ENCODE measurements at regions not wholly inside any gene's neighbourhood (a gene's known extent, or its start where the extent isn't known, plus 50 kb on each side); places are given as distances from the start of the nearest gene placed in this dataset.
"Not testable (repeated sequence)": the region's sequence is repeated elsewhere in the genome, so short reads cannot be mapped to it uniquely, and the experiment has no call there.

DNA sequence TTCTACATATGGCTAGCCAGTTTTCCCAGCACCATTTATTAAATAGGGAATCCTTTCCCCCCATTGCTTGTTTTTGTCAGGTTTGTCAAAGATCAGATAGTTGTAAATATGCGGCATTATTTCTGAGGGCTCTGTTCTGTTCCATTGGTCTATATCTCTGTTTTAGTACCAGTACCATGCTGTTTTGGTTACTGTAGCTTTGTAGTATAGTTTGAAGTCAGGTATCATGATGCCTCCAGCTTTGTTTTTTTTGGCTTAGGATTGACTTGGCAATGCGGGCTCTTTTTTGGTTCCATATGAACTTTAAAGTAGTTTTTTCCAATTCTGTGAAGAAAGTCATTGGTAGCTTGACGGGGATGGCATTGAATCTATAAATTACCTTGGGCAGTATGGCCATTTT, 60.0 kb upstream of the GPC3 start:
- H3K27ac ChIP-seq (ENCODE audit: low read length); H3K4me3 Mint-ChIP-seq; H3K27me3 Mint-ChIP-seq; POLR2A ChIA-PET; H3K4me3 ChIP-seq (ENCODE audit: control insufficient read depth in 1 of 2, extremely low read depth in 1 of 2, low read length in 1 of 2); H3K27me3 ChIP-seq (replicated peaks in 1 of 2; ENCODE audit: control insufficient read depth in 2 of 2, extremely low read depth in 1 of 2, insufficient read depth in 2 of 2, low read length in 1 of 2); H3K27ac Mint-ChIP-seq; H3K4me1 Mint-ChIP-seq; ATAC-seq (replicated peaks in 1 of 4); H3K36me3 Mint-ChIP-seq; H3K9me3 Mint-ChIP-seq; H3K36me3 ChIP-seq (ENCODE audit: control insufficient read depth in 2 of 2, extremely low read depth in 1 of 2, insufficient read depth in 1 of 2, low read length in 1 of 2); DNase-seq; H3K9me3 ChIP-seq; CTCF ChIA-PET; H3K4me1 ChIP-seq (ENCODE audit: control insufficient read depth in 1 of 2, extremely low read depth in 1 of 2, insufficient read depth in 2 of 2, low read length in 2 of 2): not testable (repeated sequence)
- WGBS (ENCODE audit: insufficient coverage) = no CpG with 5 or more reads among the region's 3 CpGs

DNA sequence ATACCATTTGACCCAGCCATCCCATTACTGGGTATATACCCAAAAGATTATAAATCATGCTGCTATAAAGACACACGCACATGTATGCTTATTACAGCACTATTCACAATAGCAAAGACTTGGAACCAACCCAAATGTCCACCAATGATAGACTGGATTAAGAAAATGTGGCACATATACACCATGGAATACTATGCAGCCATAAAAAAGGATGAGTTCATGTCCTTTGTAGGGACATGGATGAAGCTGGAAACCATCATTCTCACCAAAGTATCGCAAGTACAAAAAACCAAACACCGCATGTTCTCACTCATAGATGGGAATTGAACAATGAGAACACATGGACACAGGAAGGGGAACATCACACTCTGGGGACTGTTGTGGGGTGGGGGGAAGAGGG, 81.7 kb upstream of the GPC3 start:
- H3K27ac Mint-ChIP-seq; H3K9me3 Mint-ChIP-seq; H3K27me3 ChIP-seq (replicated peaks in 1 of 2; ENCODE audit: control insufficient read depth in 2 of 2, extremely low read depth in 1 of 2, insufficient read depth in 2 of 2, low read length in 1 of 2); H3K4me1 ChIP-seq (ENCODE audit: control insufficient read depth in 1 of 2, extremely low read depth in 1 of 2, insufficient read depth in 2 of 2, low read length in 2 of 2); CTCF ChIA-PET; H3K36me3 Mint-ChIP-seq; H3K4me1 Mint-ChIP-seq; H3K4me3 ChIP-seq (ENCODE audit: control insufficient read depth in 1 of 2, extremely low read depth in 1 of 2, low read length in 1 of 2); H3K9me3 ChIP-seq; ATAC-seq (replicated peaks in 1 of 4); H3K36me3 ChIP-seq (ENCODE audit: control insufficient read depth in 2 of 2, extremely low read depth in 1 of 2, insufficient read depth in 1 of 2, low read length in 1 of 2); POLR2A ChIA-PET; DNase-seq; H3K27ac ChIP-seq (ENCODE audit: low read length); H3K4me3 Mint-ChIP-seq: not testable (repeated sequence)
- peaks cover 3 to 42% of the 10 kb centered on the region in 2 donors for H3K27me3 Mint-ChIP-seq
- WGBS (ENCODE audit: insufficient coverage) = no CpG with 5 or more reads among the region's 3 CpGs

DNA sequence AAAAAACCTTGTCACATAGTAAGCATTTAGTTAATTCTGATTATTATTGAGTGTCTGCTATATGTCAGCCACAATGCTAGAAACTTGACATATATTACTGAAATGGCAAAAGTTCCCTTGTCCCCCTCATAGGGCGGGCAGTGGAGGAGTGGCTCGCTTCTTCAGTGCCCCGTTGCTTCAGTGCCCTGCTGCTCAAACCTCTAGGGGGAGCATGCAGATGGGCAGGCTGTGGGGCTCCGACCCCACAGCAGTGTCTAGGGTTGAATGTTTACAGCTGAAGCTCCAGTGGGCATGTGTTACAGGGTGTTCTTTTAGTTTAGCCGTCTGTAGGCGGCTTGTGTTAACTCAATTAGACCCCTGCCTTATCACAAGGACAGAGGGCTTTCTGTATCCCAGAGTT, 86.5 kb upstream of the GPC3 start:
- CTCF ChIA-PET; DNase-seq; H3K36me3 Mint-ChIP-seq; H3K27ac Mint-ChIP-seq; H3K27me3 ChIP-seq (replicated peaks in 1 of 2; ENCODE audit: control insufficient read depth in 2 of 2, extremely low read depth in 1 of 2, insufficient read depth in 2 of 2, low read length in 1 of 2); H3K4me1 ChIP-seq (ENCODE audit: control insufficient read depth in 1 of 2, extremely low read depth in 1 of 2, insufficient read depth in 2 of 2, low read length in 2 of 2); H3K4me3 Mint-ChIP-seq; H3K36me3 ChIP-seq (ENCODE audit: control insufficient read depth in 2 of 2, extremely low read depth in 1 of 2, insufficient read depth in 1 of 2, low read length in 1 of 2); H3K4me1 Mint-ChIP-seq; ATAC-seq (replicated peaks in 1 of 4); H3K27ac ChIP-seq (ENCODE audit: low read length); H3K9me3 ChIP-seq; H3K9me3 Mint-ChIP-seq; H3K4me3 ChIP-seq (ENCODE audit: control insufficient read depth in 1 of 2, extremely low read depth in 1 of 2, low read length in 1 of 2): not testable (repeated sequence)
- WGBS (ENCODE audit: insufficient coverage) = no CpG with 5 or more reads among the region's 6 CpGs
- POLR2A ChIA-PET = interaction anchor here in 1 of 2 donors (0.5 kb wide), 1 partner anchor 1226 kb away, joined by 3 read pairs; no protein-coding TSS in a partner anchor
- peaks cover 0 to 26% of the 10 kb centered on the region in 2 donors for H3K27me3 Mint-ChIP-seq

DNA sequence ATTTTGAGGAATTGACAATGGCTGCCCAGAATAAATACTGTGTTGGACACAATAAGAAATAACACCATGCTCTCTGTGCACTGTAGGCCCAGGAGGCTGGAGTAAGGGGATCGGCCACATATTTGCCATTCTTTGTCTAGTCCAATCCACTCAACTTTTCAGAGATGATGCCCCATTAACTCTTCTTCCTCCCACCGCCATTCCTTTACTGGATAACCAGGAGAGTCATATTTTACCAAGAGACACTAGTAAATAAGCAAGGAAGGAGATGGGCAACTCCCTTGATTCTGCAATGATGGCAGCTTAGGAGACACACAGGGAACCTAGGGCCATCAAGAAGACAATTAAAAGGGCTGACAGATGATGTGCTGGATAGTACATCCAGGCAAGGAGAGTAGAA, 87.9 kb upstream of the GPC3 start:
- Histone ChIP-seq H3K4me1 (ENCODE audit: control insufficient read depth in 1 of 2, extremely low read depth in 1 of 2, insufficient read depth in 2 of 2, low read length in 2 of 2) (no peaks in the 10 kb centered on the region), H3K9me3 (no peaks in the 10 kb centered on the region), H3K27me3 (replicated peaks in 1 of 2; ENCODE audit: control insufficient read depth in 2 of 2, extremely low read depth in 1 of 2, insufficient read depth in 2 of 2, low read length in 1 of 2) (no peaks in the 10 kb centered on the region), H3K36me3 (ENCODE audit: control insufficient read depth in 2 of 2, extremely low read depth in 1 of 2, insufficient read depth in 1 of 2, low read length in 1 of 2) (no peaks in the 10 kb centered on the region), H3K27ac (ENCODE audit: low read length) (no peak overlapping the region), H3K4me3 (ENCODE audit: control insufficient read depth in 1 of 2, extremely low read depth in 1 of 2, low read length in 1 of 2) (no peak overlapping the region)
- Mint-ChIP-seq H3K27me3 (peaks cover 4 to 32% of the 10 kb centered on the region in 2 donors), H3K36me3 (no peaks in the 10 kb centered on the region), H3K27ac (no peak overlapping the region), H3K4me1 (no peaks in the 10 kb centered on the region), H3K9me3 (no peaks in the 10 kb centered on the region), H3K4me3 (no peak overlapping the region)
- ChIA-PET CTCF (no interaction called here), POLR2A (no interaction called here)
- ATAC-seq (replicated peaks in 1 of 4) (no peak), DNase-seq (no peak)
- WGBS (ENCODE audit: insufficient coverage) = no CpG with 5 or more reads among the region's 2 CpGs

DNA sequence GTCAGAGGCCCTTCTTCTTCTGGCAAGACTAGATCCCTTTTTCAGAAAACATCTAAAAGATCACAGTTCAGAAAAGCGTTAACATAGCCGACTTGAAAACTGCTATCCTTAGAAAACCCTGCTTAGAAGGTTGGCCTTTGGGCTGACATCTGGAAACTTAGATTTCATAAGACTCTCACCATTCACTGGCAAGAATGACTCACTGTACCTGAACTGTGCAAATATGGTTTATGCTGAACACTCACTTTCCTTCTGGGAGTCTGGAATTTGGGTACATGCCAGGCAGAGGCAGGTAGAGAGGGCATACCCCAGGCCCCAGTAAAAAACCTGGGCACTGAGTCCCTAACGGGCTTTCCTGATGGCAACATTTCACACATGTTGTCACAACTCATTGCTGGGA, 88.8 kb upstream of the GPC3 start:
- WGBS (ENCODE audit: insufficient coverage) = no CpG with 5 or more reads among the region's 3 CpGs
- no peaks in the 10 kb centered on the region for H3K4me1 Mint-ChIP-seq
- no peak overlapping the region for H3K4me3 Mint-ChIP-seq
- POLR2A ChIA-PET = no interaction called here
- DNase-seq = no peak
- peaks cover 6 to 35% of the 10 kb centered on the region in 2 donors for H3K27me3 Mint-ChIP-seq
- no peaks in the 10 kb centered on the region for H3K9me3 ChIP-seq
- H3K36me3 ChIP-seq (ENCODE audit: control insufficient read depth in 2 of 2, extremely low read depth in 1 of 2, insufficient read depth in 1 of 2, low read length in 1 of 2) = no peaks in the 10 kb centered on the region
- no peak overlapping the region for H3K4me3 ChIP-seq (ENCODE audit: control insufficient read depth in 1 of 2, extremely low read depth in 1 of 2, low read length in 1 of 2)
- H3K4me1 ChIP-seq (ENCODE audit: control insufficient read depth in 1 of 2, extremely low read depth in 1 of 2, insufficient read depth in 2 of 2, low read length in 2 of 2) = no peaks in the 10 kb centered on the region
- no peak for ATAC-seq (replicated peaks in 1 of 4)
- H3K36me3 Mint-ChIP-seq = no peaks in the 10 kb centered on the region
- CTCF ChIA-PET = no interaction called here
- no peak overlapping the region for H3K27ac Mint-ChIP-seq
- H3K27me3 ChIP-seq (replicated peaks in 1 of 2; ENCODE audit: control insufficient read depth in 2 of 2, extremely low read depth in 1 of 2, insufficient read depth in 2 of 2, low read length in 1 of 2) = no peaks in the 10 kb centered on the region
- no peaks in the 10 kb centered on the region for H3K9me3 Mint-ChIP-seq
- H3K27ac ChIP-seq (ENCODE audit: low read length) = no peak overlapping the region

DNA sequence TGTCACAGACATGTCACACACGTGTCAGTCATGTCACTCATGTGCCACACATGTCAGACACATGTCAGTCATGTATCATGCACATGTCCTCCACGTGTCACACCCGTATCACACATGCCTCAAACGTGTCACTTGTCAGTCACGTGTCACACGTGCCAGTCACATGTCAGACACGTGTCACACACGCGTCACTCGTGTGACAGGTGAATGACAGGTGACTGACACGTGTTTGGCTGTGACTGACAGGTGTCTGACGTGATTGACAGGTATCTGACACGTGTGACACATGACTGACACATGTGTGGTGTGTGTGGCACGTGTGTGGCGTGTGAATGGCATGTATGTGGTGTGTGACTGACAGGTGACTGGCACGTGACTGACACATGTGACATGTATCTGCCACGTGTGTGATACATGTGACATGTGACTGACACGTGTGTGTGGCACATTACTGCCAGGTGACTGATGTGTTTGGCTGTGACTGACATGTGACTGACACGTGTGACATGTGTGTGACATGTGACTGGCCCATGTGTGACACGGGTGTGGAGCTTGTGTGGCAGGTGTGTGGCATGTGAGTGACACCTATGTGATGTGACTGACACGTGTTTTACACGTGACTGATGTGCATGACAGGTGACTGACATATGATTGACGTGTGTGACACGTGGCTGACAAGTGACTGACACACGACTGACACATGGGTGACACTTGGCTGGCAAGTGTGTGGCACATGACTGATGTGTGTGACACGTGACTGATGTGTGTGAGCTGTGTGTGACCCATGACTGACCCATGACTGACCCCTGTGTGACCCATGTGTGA, 90.7 kb upstream of the GPC3 start:
- Mint-ChIP-seq H3K4me3 (no peak overlapping the region), H3K27ac (no peak overlapping the region), H3K36me3 (no peaks in the 10 kb centered on the region), H3K4me1 (no peaks in the 10 kb centered on the region), H3K9me3 (no peaks in the 10 kb centered on the region), H3K27me3 (peaks cover 9 to 27% of the 10 kb centered on the region in 2 donors)
- no peaks in the 10 kb centered on the region for H3K36me3 ChIP-seq (ENCODE audit: control insufficient read depth in 2 of 2, extremely low read depth in 1 of 2, insufficient read depth in 1 of 2, low read length in 1 of 2)
- no peak overlapping the region for H3K4me3 ChIP-seq (ENCODE audit: control insufficient read depth in 1 of 2, extremely low read depth in 1 of 2, low read length in 1 of 2)
- no peak overlapping the region for H3K27ac ChIP-seq (ENCODE audit: low read length)
- DNase-seq = no peak
- WGBS (ENCODE audit: insufficient coverage) = 91% methylated on average over 20 of the region's 26 CpGs
- no peak for ATAC-seq (replicated peaks in 1 of 4)
- ChIA-PET POLR2A (no interaction called here), CTCF (no interaction called here)
- no peaks in the 10 kb centered on the region for H3K9me3 ChIP-seq
- H3K27me3 ChIP-seq (replicated peaks in 1 of 2; ENCODE audit: control insufficient read depth in 2 of 2, extremely low read depth in 1 of 2, insufficient read depth in 2 of 2, low read length in 1 of 2) = no peaks in the 10 kb centered on the region
- H3K4me1 ChIP-seq (ENCODE audit: control insufficient read depth in 1 of 2, extremely low read depth in 1 of 2, insufficient read depth in 2 of 2, low read length in 2 of 2) = no peaks in the 10 kb centered on the region

DNA sequence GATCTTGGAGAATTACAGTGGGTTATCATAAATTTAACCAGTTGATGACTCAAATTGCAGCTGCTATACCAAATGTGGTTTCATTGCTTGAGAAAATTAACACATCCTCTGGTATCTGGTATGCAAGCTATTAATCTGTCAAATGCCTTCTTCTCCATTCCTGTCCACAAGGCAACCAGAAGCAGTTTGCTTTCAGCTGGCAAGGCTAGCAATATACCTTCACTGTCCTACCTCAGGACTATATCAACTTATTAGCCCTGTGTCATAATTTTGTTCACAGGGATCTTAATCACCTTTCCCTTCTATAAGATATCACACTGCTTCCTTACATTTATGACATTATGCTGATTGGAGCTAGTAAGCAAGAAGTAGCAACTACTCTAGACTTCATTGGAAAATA, 110.0 kb upstream of the GPC3 start:
- H3K4me3 Mint-ChIP-seq = no peak overlapping the region
- no peak overlapping the region for H3K27ac ChIP-seq (ENCODE audit: low read length)
- H3K4me3 ChIP-seq (ENCODE audit: control insufficient read depth in 1 of 2, extremely low read depth in 1 of 2, low read length in 1 of 2) = no peak overlapping the region
- no peaks in the 10 kb centered on the region for H3K36me3 ChIP-seq (ENCODE audit: control insufficient read depth in 2 of 2, extremely low read depth in 1 of 2, insufficient read depth in 1 of 2, low read length in 1 of 2)
- no peaks in the 10 kb centered on the region for H3K36me3 Mint-ChIP-seq
- no peaks in the 10 kb centered on the region for H3K4me1 Mint-ChIP-seq
- ChIA-PET POLR2A (no interaction called here), CTCF (no interaction called here)
- no peak for ATAC-seq (replicated peaks in 1 of 4)
- no peaks in the 10 kb centered on the region for H3K4me1 ChIP-seq (ENCODE audit: control insufficient read depth in 1 of 2, extremely low read depth in 1 of 2, insufficient read depth in 2 of 2, low read length in 2 of 2)
- H3K27me3 ChIP-seq (replicated peaks in 1 of 2; ENCODE audit: control insufficient read depth in 2 of 2, extremely low read depth in 1 of 2, insufficient read depth in 2 of 2, low read length in 1 of 2) = no peaks in the 10 kb centered on the region
- H3K9me3 Mint-ChIP-seq = peaks cover 0 to 3% (median 1%) of the 10 kb centered on the region in 3 donors
- peaks cover 0 to 22% of the 10 kb centered on the region in 2 donors for H3K27me3 Mint-ChIP-seq
- no peak overlapping the region for H3K27ac Mint-ChIP-seq
- DNase-seq = no peak
- H3K9me3 ChIP-seq = no peaks in the 10 kb centered on the region
